ENCODE measurements at regions not wholly inside any gene's neighbourhood (a gene's known extent, or its start where the extent isn't known, plus 50 kb on each side); places are given as distances from the start of the nearest gene placed in this dataset.

- peak overlapping the region; percentile 29; the same call in 1 of the 2 replicates for H2AFZ ChIP-seq
- H3K4me2 ChIP-seq (ENCODE audit: unreplicated experiment): no peak overlapping the region
- no peaks in the 10 kb centered on the region for H3K9me3 ChIP-seq (ENCODE audit: low read depth)
- H3K4me3 ChIP-seq: no peak overlapping the region
- H4K20me1 ChIP-seq (ENCODE audit: insufficient read depth): no peaks in the 10 kb centered on the region
- no peak overlapping the region for H3K27ac ChIP-seq
- H3K79me2 ChIP-seq (ENCODE audit: insufficient read depth): peaks cover 3% of the 10 kb centered on the region
- H3K9ac ChIP-seq: no peak overlapping the region
- H3K36me3 ChIP-seq (ENCODE audit: low read depth): no peaks in the 10 kb centered on the region
- peaks cover 42% of the 10 kb centered on the region for H3K4me1 ChIP-seq (ENCODE audit: insufficient read depth)
- H3K27me3 ChIP-seq (replicated peaks; ENCODE audit: insufficient read depth): no peaks in the 10 kb centered on the region
- WGBS, 2 experiments (ENCODE audit: low coverage in 1 of 2, low lambda C conversion rate in 2 of 2, missing lambda C conversion rate in 2 of 2): 38 to 45% methylated on average over 1 of the region's 1 CpG
- in situ Hi-C loops (cut with MboI): no loop called here
- no peak for DNase-seq
- TF ChIP-seq EZH2 (IDR thresholded peaks at IDR 0.05; ENCODE audit: insufficient read depth, poor library complexity, severe bottlenecking) (no peak), EZH2phosphoT487 (IDR thresholded peaks at IDR 0.05; ENCODE audit: insufficient read depth, low read depth) (no peak)
- H3K9me2 ChIP-seq (ENCODE audit: insufficient read depth): no peaks in the 10 kb centered on the region
- peaks cover 29% of the 10 kb centered on the region for H3F3A ChIP-seq (ENCODE audit: insufficient read depth)
These were observed 540.9 kb upstream of the WWC1 start for GRCh38 chr5:167750586-167750985.

GRCh38 chr5:167752936-167753335 is 538.5 kb upstream of the WWC1 start:
- Histone ChIP-seq H3K4me1 (ENCODE audit: insufficient read depth) (peaks cover 56% of the 10 kb centered on the region), H3K9me3 (ENCODE audit: low read depth) (no peaks in the 10 kb centered on the region), H3K27ac (no peak overlapping the region), H3K27me3 (replicated peaks; ENCODE audit: insufficient read depth) (no peaks in the 10 kb centered on the region), H4K20me1 (ENCODE audit: insufficient read depth) (no peaks in the 10 kb centered on the region), H2AFZ (no peak overlapping the region), H3F3A (ENCODE audit: insufficient read depth) (peaks cover 40% of the 10 kb centered on the region), H3K4me2 (ENCODE audit: unreplicated experiment) (no peak overlapping the region), H3K9me2 (ENCODE audit: insufficient read depth) (no peaks in the 10 kb centered on the region), H3K36me3 (ENCODE audit: low read depth) (peaks cover 4% of the 10 kb centered on the region; the same call in 1 of the 2 replicates), H3K4me3 (no peak overlapping the region), H3K9ac (no peak overlapping the region), H3K79me2 (ENCODE audit: insufficient read depth) (peaks cover 26% of the 10 kb centered on the region)
- WGBS, 2 experiments (ENCODE audit: low coverage in 1 of 2, low lambda C conversion rate in 2 of 2, missing lambda C conversion rate in 2 of 2): 46 to 58% methylated on average over 4 of the region's 4 CpGs
- in situ Hi-C loops (cut with MboI): no loop called here
- no peak for TF ChIP-seq EZH2phosphoT487 (IDR thresholded peaks at IDR 0.05; ENCODE audit: insufficient read depth, low read depth)
- no peak for TF ChIP-seq EZH2 (IDR thresholded peaks at IDR 0.05; ENCODE audit: insufficient read depth, poor library complexity, severe bottlenecking)
- peak; percentile 27 for DNase-seq

GRCh38 chr5:167753725-167754490 is 537.5 kb upstream of the WWC1 start:
- no peak overlapping the region for H3K9ac ChIP-seq
- TF ChIP-seq EZH2phosphoT487 (IDR thresholded peaks at IDR 0.05; ENCODE audit: insufficient read depth, low read depth) (no peak), EZH2 (IDR thresholded peaks at IDR 0.05; ENCODE audit: insufficient read depth, poor library complexity, severe bottlenecking) (no peak)
- WGBS, 2 experiments (ENCODE audit: low coverage in 1 of 2, low lambda C conversion rate in 2 of 2, missing lambda C conversion rate in 2 of 2): 53 to 56% methylated on average over 6 of the region's 6 CpGs
- H3K4me2 ChIP-seq (ENCODE audit: unreplicated experiment): no peak overlapping the region
- H3K27me3 ChIP-seq (replicated peaks; ENCODE audit: insufficient read depth): no peaks in the 10 kb centered on the region
- peak overlapping the region; percentile 79 for H3K27ac ChIP-seq
- peaks cover 6% of the 10 kb centered on the region; the same call in 1 of the 2 replicates for H3K36me3 ChIP-seq (ENCODE audit: low read depth)
- H3K9me2 ChIP-seq (ENCODE audit: insufficient read depth): no peaks in the 10 kb centered on the region
- peaks cover 36% of the 10 kb centered on the region for H3K79me2 ChIP-seq (ENCODE audit: insufficient read depth)
- H3K9me3 ChIP-seq (ENCODE audit: low read depth): no peaks in the 10 kb centered on the region
- DNase-seq: no peak
- H3K4me1 ChIP-seq (ENCODE audit: insufficient read depth): peaks cover 65% of the 10 kb centered on the region
- H2AFZ ChIP-seq: no peak overlapping the region
- H3F3A ChIP-seq (ENCODE audit: insufficient read depth): peaks cover 45% of the 10 kb centered on the region
- H4K20me1 ChIP-seq (ENCODE audit: insufficient read depth): no peaks in the 10 kb centered on the region
- H3K4me3 ChIP-seq: 0 out of 2 replicates have a peak overlapping the region, but pooled peaks have one; percentile 72
- in situ Hi-C loops (cut with MboI): no loop called here

- peak overlapping the region; percentile 91 for H3K4me2 ChIP-seq (ENCODE audit: unreplicated experiment)
- peaks cover 51% of the 10 kb centered on the region for H3F3A ChIP-seq (ENCODE audit: insufficient read depth)
- peak overlapping the region; percentile 74 for H3K9ac ChIP-seq
- no peaks in the 10 kb centered on the region for H4K20me1 ChIP-seq (ENCODE audit: insufficient read depth)
- peaks cover 41% of the 10 kb centered on the region for H3K79me2 ChIP-seq (ENCODE audit: insufficient read depth)
- H3K27me3 ChIP-seq (replicated peaks; ENCODE audit: insufficient read depth): no peaks in the 10 kb centered on the region
- peak overlapping the region; percentile 72 for H3K4me3 ChIP-seq
- peak; percentile 84 for DNase-seq
- 19 to 24% methylated on average over 5 of the region's 5 CpGs for WGBS, 2 experiments (ENCODE audit: low coverage in 1 of 2, low lambda C conversion rate in 2 of 2, missing lambda C conversion rate in 2 of 2)
- H3K9me2 ChIP-seq (ENCODE audit: insufficient read depth): no peaks in the 10 kb centered on the region
- peak overlapping the region; percentile 79 for H3K27ac ChIP-seq
- no peaks in the 10 kb centered on the region for H3K9me3 ChIP-seq (ENCODE audit: low read depth)
- peaks cover 6% of the 10 kb centered on the region; the same call in 1 of the 2 replicates for H3K36me3 ChIP-seq (ENCODE audit: low read depth)
- peaks cover 72% of the 10 kb centered on the region for H3K4me1 ChIP-seq (ENCODE audit: insufficient read depth)
- in situ Hi-C loops (cut with MboI): no loop called here
- no peak overlapping the region; the same call in 1 of the 2 replicates for H2AFZ ChIP-seq
- TF ChIP-seq EZH2 (IDR thresholded peaks at IDR 0.05; ENCODE audit: insufficient read depth, poor library complexity, severe bottlenecking) (no peak), EZH2phosphoT487 (IDR thresholded peaks at IDR 0.05; ENCODE audit: insufficient read depth, low read depth) (no peak)
These were observed 536.9 kb upstream of the WWC1 start for GRCh38 chr5:167754501-167755021.
